HG03442 (cell line): ENCODE measurements at regions not wholly inside any gene's neighbourhood (a gene's known extent, or its start where the extent isn't known, plus 50 kb on each side); places are given as distances from the start of the nearest gene placed in this dataset.
"Not testable (repeated sequence)": the region's sequence is repeated elsewhere in the genome, so short reads cannot be mapped to it uniquely, and the experiment has no call there.

Experiments used
- ATAC-seq: cut with Tn5 transposase; IDR thresholded peaks from one replicate; pipeline ENCODE4 v1.9.1; 2021; ENCODE audit warnings: mild to moderate bottlenecking, moderate library complexity; ENCODE audit not compliant: unreplicated experiment

DNA sequence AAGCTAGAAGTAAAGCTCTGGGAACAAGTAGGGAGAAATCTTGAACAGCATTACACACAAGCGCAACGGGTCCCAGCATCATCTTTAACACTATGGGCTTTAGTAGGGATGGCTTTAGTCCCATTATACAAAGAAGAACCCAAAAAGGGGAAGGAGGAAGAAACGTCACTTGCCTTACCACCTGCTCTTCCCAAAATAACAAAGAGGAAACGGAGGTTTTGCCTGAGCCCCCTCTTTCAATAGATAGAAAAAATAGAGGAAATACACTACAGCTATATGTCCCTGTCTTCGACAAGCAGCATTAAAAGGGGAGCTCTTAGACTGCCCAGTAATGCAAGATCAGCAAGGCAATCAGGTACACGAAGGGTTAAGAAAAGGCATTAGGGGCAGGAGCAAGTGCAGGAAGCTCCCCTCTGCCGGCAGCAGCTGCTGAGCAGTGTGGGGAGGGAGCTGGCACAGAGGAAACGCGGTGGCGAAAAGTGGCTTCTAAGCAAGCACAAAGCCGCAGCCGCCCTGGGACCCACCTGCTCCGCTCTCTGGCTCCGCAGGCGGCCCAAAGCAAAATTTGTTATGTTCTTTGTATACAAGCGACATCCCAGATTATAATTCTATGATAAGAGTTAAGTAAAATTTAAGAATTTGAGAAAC, 1172.4 kb downstream of the TMEM121 start:
- ATAC-seq = peak; percentile 44

DNA sequence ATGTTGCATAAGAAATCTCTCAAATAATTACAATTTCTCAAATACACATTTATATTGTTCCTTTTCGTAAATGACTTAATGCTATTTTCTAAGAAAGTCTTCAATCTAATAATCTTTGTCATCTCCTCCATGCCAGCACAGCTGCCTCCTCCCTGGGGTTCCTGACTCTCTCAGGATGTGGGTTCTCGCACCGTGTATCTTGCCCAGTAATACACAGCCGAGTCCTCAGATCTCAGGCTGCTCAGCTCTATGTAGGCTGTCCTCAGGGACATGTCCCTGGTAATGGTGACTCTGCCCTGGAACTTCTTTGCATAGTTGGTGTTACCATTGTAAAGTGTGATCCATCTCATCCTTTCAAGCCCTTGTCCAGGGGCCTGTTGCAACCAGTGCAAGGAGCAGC, 1177.3 kb downstream of the TMEM121 start:
- ATAC-seq = not testable (repeated sequence)

DNA sequence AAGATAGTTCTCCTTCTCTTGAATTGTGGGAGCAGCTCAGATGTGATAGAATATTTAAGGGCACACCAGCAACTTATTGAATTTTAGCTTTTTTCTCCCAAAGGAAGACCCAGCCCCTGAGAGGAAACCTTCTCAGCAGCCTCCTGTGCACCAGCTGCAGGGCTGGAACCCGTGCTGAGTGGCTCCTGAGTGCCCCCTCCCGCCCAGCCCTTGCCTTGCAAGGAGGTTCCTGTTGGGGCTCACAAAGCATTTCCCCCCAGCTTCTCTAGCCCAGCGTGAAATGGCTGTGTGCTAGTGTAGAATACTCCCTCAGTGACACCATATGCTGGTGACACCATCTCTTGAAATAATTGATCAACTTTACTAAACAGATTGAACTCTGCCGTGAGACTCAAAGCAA, 1180.1 kb downstream of the TMEM121 start:
- ATAC-seq = not testable (repeated sequence)

DNA sequence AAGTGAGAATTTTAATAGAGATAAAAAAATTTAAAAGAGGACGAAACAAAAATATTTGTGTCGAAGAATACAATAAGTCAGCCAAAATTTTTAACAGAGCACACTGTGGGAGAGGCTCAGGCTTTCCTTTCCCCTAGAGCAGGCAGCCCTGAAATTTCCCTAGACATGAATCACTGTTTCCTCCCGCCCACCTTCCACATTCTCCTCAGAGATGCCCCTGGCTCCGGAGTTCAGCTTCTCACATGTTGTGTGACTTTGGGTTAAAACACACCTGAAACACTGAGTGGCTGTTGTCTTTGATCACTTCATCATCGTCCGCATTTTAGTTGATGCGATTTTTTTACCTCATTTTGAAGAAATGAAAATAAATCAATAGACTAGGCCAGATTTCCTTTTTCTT, 1183.8 kb downstream of the TMEM121 start:
- not testable (repeated sequence) for ATAC-seq

DNA sequence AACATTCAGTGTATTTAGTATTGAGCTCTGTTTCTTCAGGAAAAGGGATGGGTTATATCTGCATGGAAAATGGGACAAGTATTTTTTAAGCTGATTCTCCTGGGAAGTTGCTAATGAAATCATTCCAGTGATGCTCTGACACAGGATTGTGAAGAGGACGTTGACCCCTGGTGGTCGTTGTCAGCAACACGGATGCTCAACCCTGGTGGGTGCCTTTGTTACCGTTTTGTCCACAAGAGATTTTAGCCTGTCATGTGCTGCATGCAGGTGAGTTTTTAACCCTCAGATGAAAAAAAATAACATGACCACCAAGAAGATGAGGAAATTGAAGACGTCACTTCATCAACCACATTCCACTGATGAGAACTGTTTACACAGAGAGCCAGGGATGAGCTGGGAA, 1186.1 kb downstream of the TMEM121 start:
- not testable (repeated sequence) for ATAC-seq

DNA sequence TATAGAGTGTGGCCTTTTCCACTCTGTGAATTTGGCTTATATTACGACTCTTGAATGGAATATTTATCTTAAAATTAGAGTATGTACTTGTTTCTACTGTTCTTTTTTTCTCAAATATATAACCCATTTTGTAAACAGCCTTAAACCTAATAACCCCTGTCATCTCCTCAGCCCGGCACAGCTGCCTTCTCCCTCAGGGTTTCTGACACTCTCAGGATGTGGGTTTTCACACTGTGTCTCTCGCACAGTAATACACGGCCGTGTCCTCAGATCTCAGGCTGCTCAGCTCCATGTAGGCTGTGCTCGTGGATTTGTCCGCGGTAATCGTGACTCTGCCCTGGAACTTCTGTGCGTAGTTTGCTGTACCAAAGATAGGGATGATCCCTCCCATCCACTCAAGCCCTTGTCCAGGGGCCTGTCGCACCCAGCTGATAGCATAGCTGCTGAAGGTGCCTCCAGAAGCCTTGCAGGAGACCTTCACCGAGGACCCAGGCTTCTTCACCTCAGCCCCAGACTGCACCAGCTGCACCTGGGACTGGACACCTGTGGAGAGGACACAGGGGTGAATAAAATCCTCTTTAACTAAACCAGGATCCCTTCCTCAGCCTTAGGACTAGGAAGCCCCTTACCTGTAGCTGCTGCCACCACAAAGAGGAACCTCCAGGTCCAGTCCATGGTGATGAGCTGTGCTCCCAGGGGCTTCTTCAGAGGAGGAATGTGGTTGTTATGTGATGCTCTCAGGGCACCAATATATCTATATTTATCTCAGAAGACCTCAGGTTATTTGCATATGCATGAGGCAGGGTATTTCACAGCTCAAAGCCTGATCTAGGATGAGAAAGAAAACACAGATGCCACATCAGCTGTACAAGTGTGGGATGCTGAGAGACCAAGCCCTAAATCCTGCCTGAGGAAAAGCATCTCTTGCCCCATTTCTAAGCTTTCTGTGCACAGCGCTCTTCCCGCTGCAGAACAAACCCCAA, 1188.4 kb downstream of the TMEM121 start:
- not testable (repeated sequence) for ATAC-seq

DNA sequence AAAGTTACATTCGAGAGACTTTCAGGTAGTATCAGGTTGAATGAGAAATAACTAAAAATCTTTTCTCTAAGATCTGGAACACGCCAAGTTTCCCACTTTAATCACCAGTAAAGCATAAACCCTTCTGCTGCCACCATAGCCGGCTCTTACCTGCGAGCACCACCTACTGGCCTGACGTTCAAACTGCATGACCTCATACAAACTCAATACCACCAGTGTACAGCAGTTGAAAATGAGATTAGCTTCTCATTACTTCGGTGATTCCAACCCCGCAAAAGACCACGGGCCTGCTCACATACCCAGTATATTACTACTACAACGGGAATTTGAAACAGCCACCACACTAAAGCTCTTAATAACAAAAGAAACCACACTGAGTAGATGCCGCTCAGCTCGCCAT, 1191.2 kb downstream of the TMEM121 start:
- ATAC-seq = peak; percentile 52

DNA sequence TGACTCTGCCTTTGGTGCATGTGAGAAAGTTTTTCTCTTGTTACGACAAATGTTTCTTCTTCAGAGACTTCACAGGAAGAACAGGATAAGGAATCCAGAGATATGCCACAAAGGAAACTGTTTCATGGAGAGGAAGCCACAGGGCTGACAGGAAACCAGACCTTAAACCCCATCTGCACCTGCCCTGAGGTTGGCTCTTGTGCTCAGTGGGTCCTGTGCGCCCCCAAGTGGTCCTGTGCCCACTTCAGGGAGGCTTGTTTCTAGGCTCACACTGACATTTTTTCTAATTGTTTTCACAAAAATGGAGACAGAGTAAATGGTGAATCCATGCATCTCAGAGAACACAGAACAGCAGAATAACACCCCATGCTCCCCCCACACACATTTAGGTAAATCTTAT, 1193.5 kb downstream of the TMEM121 start:
- ATAC-seq = not testable (repeated sequence)

DNA sequence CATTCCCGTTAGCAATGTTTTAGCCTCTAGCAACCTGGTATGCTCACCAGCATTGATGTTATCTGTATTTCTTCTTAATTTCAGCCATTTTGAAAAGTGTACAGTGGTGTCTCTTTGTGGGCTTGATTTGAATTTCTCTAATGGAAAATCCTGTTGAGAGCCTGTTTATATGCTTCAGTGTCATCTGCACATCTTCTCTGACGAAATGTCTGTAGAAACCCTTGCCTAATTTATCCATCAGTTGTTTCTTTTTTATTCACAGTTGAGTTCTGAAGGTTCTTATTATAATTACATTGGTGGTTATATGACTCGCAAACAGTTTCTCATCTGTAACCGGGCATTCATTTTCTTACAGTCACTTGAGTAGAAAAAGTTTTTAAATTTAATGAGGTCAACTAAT, 1195.5 kb downstream of the TMEM121 start:
- ATAC-seq = not testable (repeated sequence)

DNA sequence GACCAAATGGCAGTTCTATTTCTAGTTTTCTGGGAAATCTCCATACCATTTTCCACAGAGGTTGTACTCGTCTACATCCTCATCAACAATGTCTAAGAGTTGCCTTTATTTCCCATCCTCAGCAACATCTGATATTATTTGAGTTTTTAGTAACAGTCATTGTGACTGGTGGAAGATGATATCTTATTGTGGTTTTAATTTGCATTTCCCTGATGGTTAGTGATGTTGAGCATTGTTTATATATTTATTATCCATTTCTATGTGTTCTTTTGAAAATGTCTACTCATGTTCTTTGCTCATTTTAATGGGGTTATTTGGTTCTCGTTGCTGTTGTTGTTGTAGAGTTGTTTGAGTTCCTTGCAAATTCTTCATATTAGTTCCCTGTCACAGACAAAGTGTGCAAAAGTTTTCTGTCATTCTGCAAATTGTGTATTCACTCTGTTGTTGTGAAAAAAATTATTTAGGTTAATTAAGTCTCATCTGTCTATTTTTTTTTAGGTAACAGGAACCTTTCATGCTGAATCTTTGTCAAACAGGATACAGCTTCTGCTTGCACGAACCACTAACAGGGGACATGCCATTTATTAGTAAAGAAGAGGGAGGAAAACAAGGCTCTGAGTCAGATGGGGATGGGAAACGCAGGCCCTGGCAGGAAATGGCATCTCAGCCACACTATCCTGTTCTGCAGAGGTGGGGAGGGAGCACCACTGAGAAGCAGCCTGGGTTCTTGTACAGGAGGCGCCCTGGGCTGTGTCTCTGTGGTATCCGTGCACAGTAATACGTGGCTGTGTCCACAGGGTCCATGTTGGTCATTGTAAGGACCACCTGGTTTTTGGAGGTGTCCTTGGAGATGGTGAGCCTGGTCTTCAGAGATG, 1196.7 kb downstream of the TMEM121 start:
- not testable (repeated sequence) for ATAC-seq

DNA sequence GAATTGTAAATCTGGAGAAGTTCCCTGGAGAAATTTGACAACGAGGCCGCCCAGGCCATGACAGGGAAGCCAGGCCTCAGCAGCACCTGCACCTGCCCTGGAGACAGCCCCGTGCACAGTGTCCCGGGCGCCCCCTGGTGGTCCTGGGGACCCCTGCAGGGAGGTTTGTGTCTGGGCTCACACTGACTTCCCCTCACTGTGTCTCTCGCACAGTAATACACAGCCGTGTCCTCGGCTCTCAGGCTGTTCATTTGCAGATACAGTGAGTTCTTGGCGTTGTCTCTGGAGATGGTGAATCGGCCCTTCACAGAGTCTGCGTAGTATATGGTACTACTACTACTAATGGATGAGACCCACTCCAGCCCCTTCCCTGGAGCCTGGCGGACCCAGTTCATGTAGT, 1201.6 kb downstream of the TMEM121 start:
- ATAC-seq = not testable (repeated sequence)

DNA sequence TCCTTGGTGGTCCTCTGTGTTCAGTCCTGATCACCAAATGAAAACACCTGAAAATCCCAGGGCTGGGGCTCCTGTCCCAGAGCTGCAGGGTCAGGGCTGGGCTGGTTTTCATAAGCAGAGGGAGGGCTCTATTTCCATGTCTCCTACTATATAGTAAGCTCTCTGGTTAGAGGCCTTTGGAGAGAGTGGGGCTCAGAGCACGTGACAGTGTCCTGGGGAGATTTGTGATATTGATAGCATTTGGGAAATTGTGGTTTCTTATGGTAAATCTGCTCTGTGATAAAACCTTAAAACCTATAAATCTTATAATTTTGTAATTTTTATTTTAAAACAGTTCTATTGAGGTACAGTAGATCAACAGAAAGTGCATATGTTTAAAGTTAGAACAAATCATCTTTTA, 1202.2 kb downstream of the TMEM121 start:
- no peak for ATAC-seq

DNA sequence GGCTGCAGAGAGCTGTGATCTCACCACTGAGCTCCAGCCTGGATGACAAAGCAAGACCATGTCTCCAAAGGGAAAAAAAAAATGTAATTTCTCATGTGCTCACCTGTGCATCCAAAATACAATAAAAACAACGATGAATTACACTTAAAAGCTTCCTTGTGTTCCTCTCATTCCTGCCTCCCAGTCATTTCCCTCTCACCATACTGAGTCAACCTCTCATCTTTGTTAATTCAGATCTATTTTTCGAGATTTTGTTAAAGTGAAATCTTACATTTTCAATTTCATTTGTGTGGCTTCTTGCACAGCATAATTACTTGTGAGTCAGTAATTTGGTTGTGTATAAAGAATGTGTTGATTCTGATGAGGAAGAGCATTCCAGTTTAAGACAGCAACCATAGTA, 1203.2 kb downstream of the TMEM121 start:
- no peak for ATAC-seq

DNA sequence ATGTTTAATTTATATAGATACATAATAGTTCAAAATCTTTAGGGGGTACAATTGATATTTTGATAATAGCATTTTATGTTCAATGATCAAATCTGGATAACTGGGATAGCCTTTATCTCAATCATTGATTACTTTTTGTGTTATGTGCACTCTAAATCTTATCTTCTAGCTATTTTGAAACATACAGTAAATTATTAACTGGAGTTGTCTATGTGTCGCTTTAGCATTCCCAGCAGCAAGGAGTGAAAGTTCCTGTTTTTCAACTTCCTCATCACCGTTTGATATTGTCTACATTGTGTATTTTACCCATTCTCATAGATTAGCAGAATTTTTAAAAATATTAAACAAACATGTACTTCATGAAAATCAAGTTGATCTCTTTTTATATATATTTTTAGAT, 1207.4 kb downstream of the TMEM121 start:
- ATAC-seq = no peak

DNA sequence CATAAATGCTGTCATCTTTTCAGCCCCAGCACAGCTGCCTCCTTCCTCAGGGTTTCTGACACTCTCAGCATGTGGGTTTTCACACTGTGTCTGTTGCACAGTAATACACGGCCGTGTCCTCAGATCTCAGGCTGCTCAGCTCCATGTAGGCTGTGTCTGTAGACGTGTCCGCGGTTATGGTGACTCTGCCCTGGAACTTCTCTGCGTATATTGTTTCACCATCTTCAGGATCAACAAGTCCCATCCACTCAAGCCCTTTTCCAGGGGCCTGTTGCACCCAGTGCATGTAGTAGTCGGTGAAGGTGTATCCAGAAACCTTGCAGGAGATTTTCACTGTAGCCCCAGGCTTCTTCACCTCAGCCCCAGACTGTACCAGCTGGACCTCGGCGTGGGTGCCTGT, 1210.6 kb downstream of the TMEM121 start:
- no peak for ATAC-seq

DNA sequence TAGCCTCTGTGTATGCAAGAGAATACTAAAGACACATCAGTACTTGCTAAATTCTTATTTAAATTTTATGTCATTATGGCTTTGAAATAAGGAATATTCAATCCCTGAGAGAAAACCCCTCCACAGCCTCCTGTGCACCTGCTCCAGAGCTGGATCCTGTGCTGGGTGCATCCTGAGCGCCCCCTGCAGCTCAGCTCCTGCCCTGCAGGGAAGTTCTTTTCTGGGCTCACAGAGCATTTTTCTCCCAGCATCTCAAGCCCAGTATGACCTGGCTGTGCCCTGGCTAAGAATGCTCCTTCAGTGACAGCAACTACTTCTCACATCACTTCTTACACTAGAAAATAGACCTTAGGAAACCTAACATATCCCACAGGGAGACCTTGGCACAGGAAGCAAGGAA, 1211.7 kb downstream of the TMEM121 start:
- ATAC-seq = no peak

DNA sequence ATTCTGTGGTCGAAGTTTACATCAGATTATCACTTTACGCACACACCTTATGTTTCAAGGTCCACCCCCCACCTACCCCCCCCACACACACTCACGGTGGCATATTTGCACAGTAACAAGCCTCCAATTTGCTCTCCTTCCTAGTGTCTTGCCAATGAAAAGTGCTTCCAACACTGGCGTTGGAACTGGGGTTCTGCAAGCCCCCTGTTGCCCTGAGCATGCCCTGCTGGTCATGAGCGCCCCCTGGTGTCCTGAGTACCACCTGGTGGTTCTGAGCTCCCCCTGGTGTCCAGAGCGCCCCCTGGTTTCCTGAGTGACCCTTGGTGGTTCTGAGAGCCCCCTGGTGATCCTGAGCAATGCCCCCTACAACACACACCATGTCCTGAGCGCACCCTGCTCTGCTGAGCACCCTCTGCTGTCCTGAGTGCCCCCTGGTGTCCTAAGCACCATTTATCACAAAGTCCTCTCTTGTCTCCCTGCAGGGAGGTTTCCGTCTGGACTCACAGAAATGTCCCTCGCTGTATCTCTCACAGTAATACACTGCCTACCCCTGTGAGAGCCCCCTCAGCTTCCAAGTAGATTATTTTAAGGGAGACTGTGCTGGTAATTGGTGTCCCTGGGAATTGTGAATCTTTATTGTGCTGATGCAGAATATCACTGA, 1212.3 kb downstream of the TMEM121 start:
- not testable (repeated sequence) for ATAC-seq

DNA sequence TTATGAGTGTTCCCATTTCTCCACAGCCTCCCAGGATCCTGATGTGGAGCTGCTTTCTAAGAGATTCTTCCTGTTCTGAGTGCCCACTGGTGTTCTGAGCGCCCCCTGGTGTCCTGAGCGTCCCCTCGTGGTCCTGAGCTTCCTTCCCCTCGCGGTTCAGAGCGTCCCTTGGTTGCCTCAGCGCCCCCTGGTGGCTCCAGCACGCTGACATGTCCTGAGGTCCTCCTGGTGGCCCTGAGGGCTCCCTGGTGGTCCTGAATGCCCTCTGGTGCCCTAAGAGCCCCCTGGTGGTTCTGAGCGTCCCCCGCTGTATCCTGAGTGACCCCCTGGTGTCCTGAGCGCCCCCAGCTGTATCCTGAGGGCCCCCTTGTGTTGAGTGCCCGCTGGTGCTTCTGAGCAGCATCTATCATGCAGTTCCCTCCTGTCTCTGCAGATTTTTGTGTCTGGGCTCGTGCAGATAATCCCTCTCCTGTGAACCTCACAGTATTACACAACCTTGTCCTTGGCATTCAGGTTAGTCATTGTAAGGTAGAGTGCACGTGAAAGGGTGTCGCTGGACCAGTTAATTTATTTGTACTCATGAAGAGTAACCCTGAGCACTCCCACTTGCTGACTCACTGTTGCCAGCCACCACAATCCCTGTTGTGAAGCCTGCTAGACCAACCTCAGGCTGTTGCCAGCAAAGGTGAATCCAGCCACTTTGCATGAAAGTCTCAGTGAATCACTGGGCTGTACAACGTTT, 1214.9 kb downstream of the TMEM121 start:
- peak; percentile 65 for ATAC-seq

DNA sequence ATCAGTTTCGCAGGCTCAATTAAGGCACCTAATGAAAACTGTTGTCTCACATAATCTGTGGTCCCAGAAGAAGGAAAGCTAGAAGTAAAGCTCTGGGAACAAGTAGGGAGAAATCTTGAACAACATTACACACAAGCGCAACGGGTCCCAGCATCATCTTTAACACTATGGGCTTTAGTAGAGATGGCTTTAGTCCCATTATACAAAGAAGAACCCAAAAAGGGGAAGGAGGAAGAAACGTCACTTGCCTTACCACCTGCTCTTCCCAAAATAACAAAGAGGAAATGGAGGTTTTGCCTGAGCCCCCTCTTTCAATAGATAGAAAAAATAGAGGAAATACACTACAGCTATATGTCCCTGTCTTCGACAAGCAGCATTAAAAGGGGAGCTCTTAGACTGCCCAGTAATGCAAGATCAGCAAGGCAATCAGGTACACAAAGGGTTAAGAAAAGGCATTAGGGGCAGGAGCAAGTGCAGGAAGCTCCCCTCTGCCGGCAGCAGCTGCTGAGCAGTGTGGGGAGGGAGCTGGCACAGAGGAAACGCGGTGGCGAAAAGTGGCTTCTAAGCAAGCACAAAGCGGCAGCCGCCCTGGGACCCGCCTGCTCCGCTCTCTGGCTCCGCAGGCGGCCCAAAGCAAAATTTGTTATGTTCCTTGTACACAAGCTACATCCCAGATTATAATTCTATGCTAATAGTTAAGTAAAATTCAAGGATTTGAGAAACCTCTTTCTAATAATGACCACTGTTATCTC, 1218.8 kb downstream of the TMEM121 start:
- ATAC-seq = not testable (repeated sequence)
